ENCODE measurements at regions not wholly inside any gene's neighbourhood (a gene's known extent, or its start where the extent isn't known, plus 50 kb on each side); places are given as distances from the start of the nearest gene placed in this dataset.

DNA sequence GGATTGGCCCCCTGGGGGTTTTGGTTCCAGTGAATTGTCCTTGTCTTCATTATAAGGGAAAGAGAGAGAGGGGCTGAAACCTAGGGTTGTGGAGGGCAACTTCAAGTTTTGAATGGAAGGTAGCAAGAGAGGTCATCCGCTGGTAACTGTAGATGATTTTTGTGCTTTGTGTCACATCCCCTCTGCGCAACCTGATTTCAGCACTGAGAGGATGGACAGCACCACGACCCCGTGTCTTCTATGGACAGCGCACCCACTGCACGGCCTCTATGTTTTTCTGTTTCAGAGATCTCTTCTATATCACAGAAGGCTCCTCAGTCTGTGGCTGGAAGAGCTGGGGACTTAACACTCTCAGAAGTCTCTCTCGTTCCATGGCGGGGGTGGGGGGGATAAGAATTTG lies 127.0 kb upstream of the RPH3A start:
- TF ChIP-seq EZH2 (IDR thresholded peaks at IDR 0.05; ENCODE audit: insufficient read depth, poor library complexity, severe bottlenecking): no peak
- no peak for TF ChIP-seq EZH2phosphoT487 (IDR thresholded peaks at IDR 0.05; ENCODE audit: insufficient read depth, low read depth)
